H1 (cell line): ENCODE measurements at regions not wholly inside any gene's neighbourhood (a gene's known extent, or its start where the extent isn't known, plus 50 kb on each side); places are given as distances from the start of the nearest gene placed in this dataset.

Experiments used
- CTCF ChIA-PET: fragments of 300-600 bp; sonication (Branson Sonifier 250); formaldehyde crosslinking; loops from one replicate; lab custom pipeline; 2021; ENCODE audit not compliant: partially characterized antibody; lab: Charles Lee
- POLR2A ChIA-PET: fragments of 300-600 bp; sonication (Branson Sonifier 250); formaldehyde crosslinking; loops from one replicate; lab custom pipeline; 2021; ENCODE audit warnings: inconsistent platforms; ENCODE audit not compliant: partially characterized antibody; lab: Charles Lee
- DNase-seq, 2 experiments: peaks; one replicate each; pipeline versions ENCODE4 v3.0.0 to v3.0.0-alpha.2; 2010 to 2022; ENCODE audit warnings: low spot score in 2 of 2, low read depth in 1 of 2, mixed read lengths in 1 of 2
- FAIRE-seq: peaks from 2 replicates; lab custom pipeline; 2011; peaks lifted over from hg19 to GRCh38; lab: Jason Lieb, UNC
- H2AFZ ChIP-seq: 2 replicates; pipeline ENCODE4 v1.8.1; 2012; ENCODE audit warnings: low read length, inconsistent platforms
- H2AK5ac ChIP-seq: 2 replicates; pipeline ENCODE4 v1.6.1; 2013; ENCODE audit warnings: low read depth, low read length
- H2BK120ac ChIP-seq: replicated peaks from 2 replicates; pipeline ENCODE3; 2013; ENCODE audit warnings: low read depth, low read length, inconsistent platforms
- H2BK12ac ChIP-seq: 2 replicates; pipeline ENCODE4 v1.6.1; 2013; ENCODE audit warnings: low read depth, low read length
- H2BK15ac ChIP-seq: 2 replicates; pipeline ENCODE4 v1.6.1; 2013; ENCODE audit warnings: low read length
- H2BK20ac ChIP-seq: 2 replicates; pipeline ENCODE4 v1.6.1; 2013; ENCODE audit warnings: low read length
- H2BK5ac ChIP-seq: 2 replicates; pipeline ENCODE4 v1.6.1; 2013; ENCODE audit warnings: low read depth, low read length
- H3K14ac ChIP-seq: 2 replicates; pipeline ENCODE4 v1.6.1; 2013; ENCODE audit warnings: inconsistent platforms; ENCODE audit not compliant: insufficient read length
- H3K18ac ChIP-seq: 2 replicates; pipeline ENCODE4 v1.6.1; 2013; ENCODE audit warnings: low read length; ENCODE audit errors: extremely low read depth
- H3K23ac ChIP-seq: 2 replicates; pipeline ENCODE4 v1.6.1; 2013; ENCODE audit warnings: inconsistent platforms; ENCODE audit not compliant: insufficient read length
- H3K23me2 ChIP-seq: 2 replicates; pipeline ENCODE4 v1.6.1; 2013; ENCODE audit warnings: low read depth, low read length
- H3K27ac ChIP-seq: 2 replicates; pipeline ENCODE4 v1.6.1; 2011; ENCODE audit warnings: low read depth, low read length, inconsistent platforms
- H3K27me3 ChIP-seq, 4 experiments: replicated peaks in 1 of 4; 1 replicate in 1 of 4; 2 replicates in 3 of 4; pipeline versions ENCODE4 v1.6.1 to v1.8.1; 2011 to 2013; ENCODE audit warnings: low read length in 3 of 4, mild to moderate bottlenecking in 3 of 4, inconsistent platforms in 2 of 4, mixed read lengths in 2 of 4, moderate library complexity in 1 of 4; ENCODE audit not compliant: control insufficient read depth in 3 of 4, insufficient read depth in 3 of 4; ENCODE audit errors: extremely low read depth in 1 of 4
- H3K36me3 ChIP-seq, 4 experiments: 2 replicates each; pipeline versions ENCODE4 v1.6.1 to v1.8.1; 2011 to 2013; ENCODE audit warnings: mild to moderate bottlenecking in 4 of 4, low read length in 3 of 4, moderate library complexity in 2 of 4, control low read depth in 1 of 4, inconsistent platforms in 1 of 4; ENCODE audit not compliant: insufficient read depth in 4 of 4, control insufficient read depth in 2 of 4
- H3K4ac ChIP-seq: replicated peaks from 2 replicates; pipeline ENCODE3; 2013; ENCODE audit warnings: low read length, low read depth, mixed read lengths, inconsistent platforms; ENCODE audit not compliant: insufficient read length
- H3K4me1 ChIP-seq, 4 experiments: replicated peaks in 1 of 4; 1 replicate in 1 of 4; 2 replicates in 3 of 4; pipeline versions ENCODE4 v1.6.1 to v1.8.1; 2011 to 2013; ENCODE audit warnings: low read length in 3 of 4, inconsistent platforms in 2 of 4, mixed read lengths in 1 of 4; ENCODE audit not compliant: insufficient read depth in 4 of 4, control insufficient read depth in 3 of 4
- H3K4me2 ChIP-seq, 2 experiments: 2 replicates each; pipeline versions ENCODE4 v1.6.1 to v1.8.1; 2011 to 2013; ENCODE audit warnings: low read depth in 2 of 2, low read length in 2 of 2, control low read depth in 1 of 2, inconsistent platforms in 1 of 2, mild to moderate bottlenecking in 1 of 2; ENCODE audit not compliant: insufficient read depth in 1 of 2
- H3K4me3 ChIP-seq, 4 experiments: fragments of 200-600, 300-600 bp in 1 of 4; sonication (generic), shearing (Covaris generic), sonication (Bioruptor Twin) in 1 of 4; 2 replicates each; pipeline versions ENCODE4 v1.5.1 to v1.8.1; 2011 to 2016; ENCODE audit warnings: low read length in 4 of 4, low read depth in 3 of 4, control low read depth in 2 of 4, inconsistent platforms in 2 of 4, mild to moderate bottlenecking in 2 of 4, mixed read lengths in 1 of 4, moderate library complexity in 1 of 4; ENCODE audit not compliant: insufficient read depth in 2 of 4; ENCODE audit errors: extremely low read depth in 1 of 4
- H3K56ac ChIP-seq: replicated peaks from 2 replicates; pipeline ENCODE3; 2013; ENCODE audit warnings: low read depth, mild to moderate bottlenecking, mixed read lengths, low read length, inconsistent platforms; ENCODE audit not compliant: insufficient read length
- H3K79me1 ChIP-seq: 2 replicates; pipeline ENCODE4 v1.6.1; 2013; ENCODE audit warnings: low read depth, low read length, control low read depth
- H3K79me2 ChIP-seq, 2 experiments: 2 replicates each; pipeline versions ENCODE4 v1.6.1 to v1.8.1; 2012 to 2013; ENCODE audit warnings: low read length in 2 of 2, mild to moderate bottlenecking in 2 of 2, inconsistent platforms in 1 of 2; ENCODE audit not compliant: insufficient read depth in 2 of 2, control insufficient read depth in 1 of 2
- H3K9ac ChIP-seq, 4 experiments: replicated peaks in 1 of 4; 1 replicate in 1 of 4; 2 replicates in 3 of 4; pipeline versions ENCODE4 v1.6.1 to v1.8.1; 2011 to 2013; ENCODE audit warnings: low read depth in 3 of 4, low read length in 3 of 4, control low read depth in 2 of 4, mild to moderate bottlenecking in 2 of 4, moderate library complexity in 2 of 4, inconsistent platforms in 1 of 4; ENCODE audit errors: extremely low read depth in 1 of 4
- H3K9me3 ChIP-seq, 2 experiments: 2 replicates each; pipeline versions ENCODE4 v1.6.1 to v1.8.1; 2012 to 2013; ENCODE audit warnings: mild to moderate bottlenecking in 2 of 2, moderate library complexity in 2 of 2, control low read depth in 1 of 2, inconsistent platforms in 1 of 2, low read depth in 1 of 2, low read length in 1 of 2, mixed read lengths in 1 of 2; ENCODE audit not compliant: insufficient read depth in 2 of 2
- H4K20me1 ChIP-seq, 2 experiments: replicated peaks in 1 of 2; 2 replicates each; pipeline versions ENCODE3 to v1.8.1; 2011 to 2013; ENCODE audit warnings: inconsistent platforms in 2 of 2, low read length in 2 of 2, mild to moderate bottlenecking in 1 of 2; ENCODE audit not compliant: insufficient read depth in 2 of 2, control insufficient read depth in 1 of 2
- H4K5ac ChIP-seq: 2 replicates; pipeline ENCODE4 v1.6.1; 2013; ENCODE audit warnings: low read length, low read depth, mixed read lengths, inconsistent platforms; ENCODE audit not compliant: insufficient read length
- H4K8ac ChIP-seq: 2 replicates; pipeline ENCODE4 v1.8.0; 2013; ENCODE audit warnings: mild to moderate bottlenecking, moderate library complexity, low read length, inconsistent platforms; ENCODE audit not compliant: insufficient read depth; ENCODE audit errors: extremely low read depth
- H4K91ac ChIP-seq: replicated peaks from 2 replicates; pipeline ENCODE3; 2013; ENCODE audit warnings: low read length, mixed read lengths, inconsistent platforms; ENCODE audit not compliant: insufficient read length
- ATF2 ChIP-seq: IDR thresholded peaks from 2 replicates; pipeline ENCODE4 v1.6.1; 2012; ENCODE audit warnings: low read length, inconsistent platforms
- CBX5 ChIP-seq: fragments of 300-800, 300-1000 bp; sonication (generic); IDR thresholded peaks from 2 replicates; pipeline ENCODE4 v1.7.1; 2016; ENCODE audit warnings: antibody characterized with exemption, low read length, low read depth
- CREB1 ChIP-seq: IDR thresholded peaks from 2 replicates; pipeline ENCODE4 v1.6.1; 2012; ENCODE audit warnings: inconsistent platforms
- GTF2F1 ChIP-seq: IDR thresholded peaks from 2 replicates; pipeline ENCODE4 v1.6.1; 2012; ENCODE audit warnings: low read depth, low read length, improper control_type of control experiment, borderline replicate concordance
- JUN ChIP-seq: IDR thresholded peaks from 2 replicates; pipeline ENCODE4 v1.6.1; 2011; ENCODE audit warnings: low read depth, mild to moderate bottlenecking, improper control_type of control experiment, low read length
- POLR2A ChIP-seq, 2 experiments: IDR thresholded peaks; 1 replicate in 1 of 2; 2 replicates in 1 of 2; pipeline ENCODE4 v1.6.1; 2011; ENCODE audit warnings: low read depth in 2 of 2, low read length in 2 of 2, mild to moderate bottlenecking in 2 of 2; ENCODE audit errors: control extremely low read depth in 1 of 2
- POLR2AphosphoS5 ChIP-seq: IDR thresholded peaks from 2 replicates; pipeline ENCODE4 v1.6.1; 2011; ENCODE audit warnings: low read depth, low read length
- RAD21 ChIP-seq, 2 experiments: IDR thresholded peaks in 1 of 2; conservative IDR thresholded peaks in 1 of 2; 2 replicates each; pipeline ENCODE4 v1.6.1; 2011; ENCODE audit warnings: low read depth in 2 of 2, low read length in 2 of 2, improper control_type of control experiment in 1 of 2, inconsistent platforms in 1 of 2, mild to moderate bottlenecking in 1 of 2, moderate library complexity in 1 of 2
- RBBP5 ChIP-seq: IDR thresholded peaks from 2 replicates; pipeline ENCODE4 v1.7.1; 2012; ENCODE audit warnings: low read depth, mild to moderate bottlenecking, inconsistent platforms, low read length, moderate library complexity, borderline replicate concordance
- SUZ12 ChIP-seq: fragments of 200-600 bp; sonication (generic); IDR thresholded peaks from 2 replicates; pipeline ENCODE4 v1.6.1; 2012; ENCODE audit warnings: mild to moderate bottlenecking, inconsistent platforms, low read length, moderate library complexity, mixed read lengths
- TAF7 ChIP-seq: optimal IDR thresholded peaks from 2 replicates; pipeline ENCODE3; 2011; ENCODE audit warnings: low read depth, mild to moderate bottlenecking, inconsistent platforms, low read length, moderate library complexity, borderline replicate concordance
- WGBS, 2 experiments: shearing (Covaris generic) in 1 of 2; methylation state at CpG; one replicate each; pipeline versions ENCODE4 v1.1.6 to v1.1.7; 2013 to 2015; ENCODE audit warnings: low lambda C conversion rate in 2 of 2, mixed read lengths in 2 of 2, inconsistent platforms in 1 of 2, low coverage in 1 of 2, missing lambda C conversion rate in 1 of 2; ENCODE audit not compliant: insufficient replicate concordance in 2 of 2, insufficient coverage in 1 of 2, insufficient read length in 1 of 2; ENCODE audit errors: extremely low coverage in 1 of 2, missing lambda C conversion rate in 1 of 2; 5-methylcytosine and 5-hydroxymethylcytosine counted together

DNA sequence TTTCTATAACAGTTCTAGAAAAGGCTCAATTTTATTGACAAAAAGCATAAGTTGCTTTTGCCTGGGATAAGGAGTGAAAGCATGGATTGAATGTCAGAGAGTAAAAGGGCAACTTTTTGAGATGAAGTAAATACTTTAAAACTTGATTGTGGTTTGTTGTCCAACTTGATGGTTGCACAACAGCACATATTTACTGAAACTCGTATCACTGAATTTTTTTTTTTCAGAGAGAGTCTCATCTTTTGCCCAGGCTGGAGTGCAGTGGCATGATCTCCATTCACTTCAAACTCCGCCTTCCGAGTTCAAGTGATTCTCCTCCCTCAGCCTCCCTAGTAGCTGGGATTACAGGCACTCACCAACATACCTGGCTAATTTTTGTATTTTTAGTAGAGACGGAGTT, 856.8 kb downstream of the SH3BGRL start:
- Histone ChIP-seq H3K18ac (no peak overlapping the region), H3K4me3 (no peak overlapping the region), H3K23ac (no peak overlapping the region), H2BK120ac (no peak overlapping the region), H3K4me1 (no peaks in the 10 kb centered on the region), H3K27me3 (no peaks in the 10 kb centered on the region), H2BK12ac (no peak overlapping the region), H2AFZ (no peak overlapping the region), H2AK5ac (no peak overlapping the region), H4K8ac (no peak overlapping the region), H3K79me2 (no peaks in the 10 kb centered on the region), H2BK5ac (no peak overlapping the region), H4K20me1 (no peaks in the 10 kb centered on the region), H3K79me1 (no peaks in the 10 kb centered on the region), H3K14ac (no peak overlapping the region), H4K91ac (no peak overlapping the region), H3K27ac (no peak overlapping the region), H4K5ac (no peak overlapping the region), H3K4me2 (no peak overlapping the region), H2BK20ac (no peak overlapping the region), H3K9ac (no peak overlapping the region), H3K36me3 (no peaks in the 10 kb centered on the region), H2BK15ac (no peak overlapping the region), H3K56ac (no peak overlapping the region), H3K4ac (no peak overlapping the region), H3K9me3 (no peaks in the 10 kb centered on the region), H3K23me2 (no peaks in the 10 kb centered on the region)
- DNase-seq = no peak
- 93% methylated on average over 4 of the region's 4 CpGs; no CpG with 5 or more reads in 1 of the 2 experiments for WGBS, 2 experiments
- TF ChIP-seq SUZ12 (no peak), POLR2A (IDR thresholded peaks at IDR 0.05; ENCODE audit: control extremely low read depth in 1 of 2, low read depth in 2 of 2, low read length in 2 of 2) (no peak), TAF7 (no peak), GTF2F1 (no peak), ATF2 (no peak), CREB1 (no peak), POLR2AphosphoS5 (no peak), CBX5 (no peak), RBBP5 (no peak), RAD21 (IDR thresholded peaks at IDR 0.05 in 1 of 2, conservative IDR thresholded peaks at IDR 0.05 in 1 of 2; ENCODE audit: low read depth in 2 of 2, low read length in 2 of 2) (no peak), JUN (no peak)
- ChIA-PET CTCF (no interaction called here), POLR2A (no interaction called here)
- no peak for FAIRE-seq
